ENCODE measurements at regions not wholly inside any gene's neighbourhood (a gene's known extent, or its start where the extent isn't known, plus 50 kb on each side); places are given as distances from the start of the nearest gene placed in this dataset.

- DNase-seq, result no peak
Observed at GRCh38 chr2:16716944-16717343, 51.3 kb upstream of the CYRIA start.

GRCh38 chr2:16716024-16716423 is 50.4 kb upstream of the CYRIA start:
- no peak for DNase-seq

Measured in CD4-positive, alpha-beta T cell treated with Interferon gamma for 1 hour (primary cell).